ENCODE measurements at regions not wholly inside any gene's neighbourhood (a gene's known extent, or its start where the extent isn't known, plus 50 kb on each side); places are given as distances from the start of the nearest gene placed in this dataset.
A peak's percentile ranks its signal among the peaks of the same experiment; 100 is the strongest.

DNA sequence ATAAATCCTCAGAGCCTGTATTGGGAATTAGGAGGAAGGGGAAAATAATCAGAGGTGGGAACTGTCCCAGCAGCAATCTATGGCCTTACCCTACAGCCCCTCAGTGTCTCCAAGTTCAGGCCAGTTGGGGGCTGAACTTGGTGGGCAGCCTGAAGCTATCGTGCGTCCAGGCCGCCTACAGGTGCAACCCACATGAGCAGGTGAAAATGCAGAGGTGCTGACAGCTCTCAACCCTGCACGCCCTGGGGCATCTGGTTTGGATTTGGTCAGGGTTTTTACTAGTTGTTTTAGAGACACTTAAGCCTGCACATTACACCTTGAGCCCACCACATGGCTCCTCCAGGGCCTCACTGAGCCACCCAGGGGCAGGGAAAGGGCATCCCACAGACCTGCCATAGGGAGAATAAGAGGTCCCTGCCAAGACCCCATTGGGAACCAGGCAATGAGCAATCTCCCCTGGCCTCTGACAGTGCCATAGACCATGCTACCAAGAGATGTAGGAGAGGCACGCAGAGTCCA, 209.5 kb downstream of the FOXD2 start:
- Histone ChIP-seq H2AFZ (ENCODE audit: control insufficient read depth, low read length) (no peak overlapping the region), H3K9me1 (ENCODE audit: control insufficient read depth, extremely low read depth, insufficient read depth, low read length) (peaks cover 2% of the 10 kb centered on the region), H3K36me3 (ENCODE audit: control insufficient read depth in 2 of 2, extremely low read depth in 1 of 2, insufficient read depth in 2 of 2, low read length in 2 of 2) (no peaks in the 10 kb centered on the region), H3K79me2 (ENCODE audit: control insufficient read depth, insufficient read depth, low read length) (no peaks in the 10 kb centered on the region), H3K9ac (ENCODE audit: control insufficient read depth, extremely low read depth, insufficient read depth, low read length) (no peak overlapping the region), H3K4me2 (ENCODE audit: control insufficient read depth, extremely low read depth, insufficient read depth, low read depth, low read length) (no peak overlapping the region), H3K4me1 (ENCODE audit: control insufficient read depth, extremely low read depth, insufficient read depth, low read length) (peaks cover 33% of the 10 kb centered on the region), H3K9me3 (ENCODE audit: control insufficient read depth, low read depth, low read length) (no peaks in the 10 kb centered on the region), H3K27me3 (ENCODE audit: control insufficient read depth, extremely low read depth, insufficient read depth, low read length) (peaks cover 4% of the 10 kb centered on the region), H3K4me3 (ENCODE audit: control insufficient read depth in 2 of 3, extremely low read depth in 1 of 3, insufficient read depth in 2 of 3, low read depth in 1 of 3, low read length in 3 of 3) (no peak overlapping the region), H4K20me1 (ENCODE audit: control insufficient read depth, extremely low read depth, insufficient read depth, low read length) (no peaks in the 10 kb centered on the region), H3K27ac (ENCODE audit: control insufficient read depth, insufficient read depth, low read length) (no peak overlapping the region)
- no peak for TF ChIP-seq EZH2 (IDR thresholded peaks at IDR 0.05; ENCODE audit: low read length)
- TF ChIP-seq, protein P1, sequence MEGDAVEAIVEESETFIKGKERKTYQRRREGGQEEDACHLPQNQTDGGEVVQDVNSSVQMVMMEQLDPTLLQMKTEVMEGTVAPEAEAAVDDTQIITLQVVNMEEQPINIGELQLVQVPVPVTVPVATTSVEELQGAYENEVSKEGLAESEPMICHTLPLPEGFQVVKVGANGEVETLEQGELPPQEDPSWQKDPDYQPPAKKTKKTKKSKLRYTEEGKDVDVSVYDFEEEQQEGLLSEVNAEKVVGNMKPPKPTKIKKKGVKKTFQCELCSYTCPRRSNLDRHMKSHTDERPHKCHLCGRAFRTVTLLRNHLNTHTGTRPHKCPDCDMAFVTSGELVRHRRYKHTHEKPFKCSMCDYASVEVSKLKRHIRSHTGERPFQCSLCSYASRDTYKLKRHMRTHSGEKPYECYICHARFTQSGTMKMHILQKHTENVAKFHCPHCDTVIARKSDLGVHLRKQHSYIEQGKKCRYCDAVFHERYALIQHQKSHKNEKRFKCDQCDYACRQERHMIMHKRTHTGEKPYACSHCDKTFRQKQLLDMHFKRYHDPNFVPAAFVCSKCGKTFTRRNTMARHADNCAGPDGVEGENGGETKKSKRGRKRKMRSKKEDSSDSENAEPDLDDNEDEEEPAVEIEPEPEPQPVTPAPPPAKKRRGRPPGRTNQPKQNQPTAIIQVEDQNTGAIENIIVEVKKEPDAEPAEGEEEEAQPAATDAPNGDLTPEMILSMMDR (optimal IDR thresholded peaks at IDR 0.05 in 1 of 3, IDR thresholded peaks at IDR 0.05 in 1 of 3, conservative IDR thresholded peaks at IDR 0.05 in 1 of 3; ENCODE audit: extremely low read depth in 1 of 3, insufficient read depth in 2 of 3, low read length in 3 of 3), result no peak
- DNase-seq (ENCODE audit: low read depth, low spot score) (no peak), FAIRE-seq (no peak)
- dilution Hi-C loops (cut with MboI; ENCODE audit: extremely low pct_ligation_motif_present, low sequenced_read_pairs), result no loop called here

DNA sequence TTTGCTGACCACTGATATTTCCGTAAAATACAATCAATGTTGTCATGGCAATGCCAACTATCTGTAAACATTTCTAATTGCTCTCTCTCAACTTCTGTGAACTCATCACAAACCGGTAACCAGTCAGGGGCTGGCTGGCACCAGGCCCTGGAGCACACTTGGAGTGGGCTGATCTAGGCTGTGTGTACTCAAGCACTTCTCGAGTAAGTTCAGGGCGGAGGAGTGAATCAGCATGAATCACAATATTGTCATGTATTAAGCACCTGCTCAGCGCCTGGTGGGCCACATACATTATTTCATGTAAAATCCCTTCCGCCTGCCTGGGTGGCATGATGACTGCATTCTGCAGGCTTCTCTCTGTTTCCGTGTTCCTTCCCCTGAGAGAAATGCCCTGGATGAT, 212.4 kb downstream of the FOXD2 start:
- H3K4me2 ChIP-seq (ENCODE audit: control insufficient read depth, extremely low read depth, insufficient read depth, low read depth, low read length), result peak overlapping the region; percentile 11
- peaks cover 33% of the 10 kb centered on the region for H3K4me1 ChIP-seq (ENCODE audit: control insufficient read depth, extremely low read depth, insufficient read depth, low read length)
- dilution Hi-C loops (cut with MboI; ENCODE audit: extremely low pct_ligation_motif_present, low sequenced_read_pairs), result no loop called here
- FAIRE-seq (peak; percentile 99), DNase-seq (ENCODE audit: low read depth, low spot score) (peak; percentile 97)
- H4K20me1 ChIP-seq (ENCODE audit: control insufficient read depth, extremely low read depth, insufficient read depth, low read length), result no peaks in the 10 kb centered on the region
- no peak overlapping the region for H3K9ac ChIP-seq (ENCODE audit: control insufficient read depth, extremely low read depth, insufficient read depth, low read length)
- H2AFZ ChIP-seq (ENCODE audit: control insufficient read depth, low read length), result no peak overlapping the region
- peaks cover 2% of the 10 kb centered on the region for H3K9me1 ChIP-seq (ENCODE audit: control insufficient read depth, extremely low read depth, insufficient read depth, low read length)
- H3K79me2 ChIP-seq (ENCODE audit: control insufficient read depth, insufficient read depth, low read length), result no peaks in the 10 kb centered on the region
- peak overlapping the region; percentile 58 for H3K27ac ChIP-seq (ENCODE audit: control insufficient read depth, insufficient read depth, low read length)
- TF ChIP-seq, protein P1 (optimal IDR thresholded peaks at IDR 0.05 in 1 of 3, IDR thresholded peaks at IDR 0.05 in 1 of 3, conservative IDR thresholded peaks at IDR 0.05 in 1 of 3; ENCODE audit: extremely low read depth in 1 of 3, insufficient read depth in 2 of 3, low read length in 3 of 3), result no peak
- TF ChIP-seq EZH2 (IDR thresholded peaks at IDR 0.05; ENCODE audit: low read length), result no peak
- no peaks in the 10 kb centered on the region for H3K9me3 ChIP-seq (ENCODE audit: control insufficient read depth, low read depth, low read length)
- no peak overlapping the region for H3K4me3 ChIP-seq (ENCODE audit: control insufficient read depth in 2 of 3, extremely low read depth in 1 of 3, insufficient read depth in 2 of 3, low read depth in 1 of 3, low read length in 3 of 3)
- peaks cover 4% of the 10 kb centered on the region for H3K27me3 ChIP-seq (ENCODE audit: control insufficient read depth, extremely low read depth, insufficient read depth, low read length)
- no peaks in the 10 kb centered on the region for H3K36me3 ChIP-seq (ENCODE audit: control insufficient read depth in 2 of 2, extremely low read depth in 1 of 2, insufficient read depth in 2 of 2, low read length in 2 of 2)
